ENCODE measurements at regions not wholly inside any gene's neighbourhood (a gene's known extent, or its start where the extent isn't known, plus 50 kb on each side); places are given as distances from the start of the nearest gene placed in this dataset.
"Not testable (repeated sequence)": the region's sequence is repeated elsewhere in the genome, so short reads cannot be mapped to it uniquely, and the experiment has no call there.

GRCh38 chr14:28120391-28120790, 646.2 kb upstream of the FOXG1 start:
- no peak overlapping the region for H3K4me3 ChIP-seq
- no peak overlapping the region for H3K27ac ChIP-seq

- no peak overlapping the region for H3K27ac ChIP-seq
- no peak overlapping the region for H3K4me3 ChIP-seq
These were observed 644.9 kb upstream of the FOXG1 start for GRCh38 chr14:28121512-28122297.

GRCh38 chr14:28130610-28131284, 635.8 kb upstream of the FOXG1 start:
- Histone ChIP-seq H3K4me3 (no peak overlapping the region), H3K27ac (no peak overlapping the region)

GRCh38 chr14:28138341-28138740, 628.2 kb upstream of the FOXG1 start:
- Histone ChIP-seq H3K27ac (no peak overlapping the region), H3K4me3 (no peak overlapping the region)

- H3K4me3 ChIP-seq = no peak overlapping the region
- no peak overlapping the region for H3K27ac ChIP-seq
These were observed 624.9 kb upstream of the FOXG1 start for GRCh38 chr14:28141662-28142061.

GRCh38 chr14:28142400-28143015, 624.1 kb upstream of the FOXG1 start:
- no peak overlapping the region for H3K27ac ChIP-seq
- no peak overlapping the region for H3K4me3 ChIP-seq

- Histone ChIP-seq H3K4me3 (no peak overlapping the region), H3K27ac (no peak overlapping the region)
These were observed 623.3 kb upstream of the FOXG1 start for GRCh38 chr14:28143316-28143715.

- Histone ChIP-seq H3K4me3 (no peak overlapping the region), H3K27ac (no peak overlapping the region)
These were observed 614.7 kb upstream of the FOXG1 start for GRCh38 chr14:28151926-28152325.

- no peak overlapping the region for H3K4me3 ChIP-seq
These were observed 614.0 kb upstream of the FOXG1 start for GRCh38 chr14:28152453-28153044.

GRCh38 chr14:28157289-28157869, 609.2 kb upstream of the FOXG1 start:
- no peak overlapping the region for H3K4me3 ChIP-seq
- no peak overlapping the region for H3K27ac ChIP-seq

More at GRCh38 chr14:28152453-28153044, 614.0 kb upstream of the FOXG1 start:
- H3K27ac ChIP-seq = no peak overlapping the region

- Histone ChIP-seq H3K4me3 (no peak overlapping the region), H3K27ac (no peak overlapping the region)
These were observed 608.4 kb upstream of the FOXG1 start for GRCh38 chr14:28157887-28158791.

- H3K27ac ChIP-seq = no peak overlapping the region
These were observed 605.5 kb upstream of the FOXG1 start for GRCh38 chr14:28161040-28161439.

GRCh38 chr14:28163233-28163632, 603.4 kb upstream of the FOXG1 start:
- H3K27ac ChIP-seq = no peak overlapping the region
- H3K4me3 ChIP-seq = no peak overlapping the region

More at GRCh38 chr14:28161040-28161439, 605.5 kb upstream of the FOXG1 start:
- H3K4me3 ChIP-seq = no peak overlapping the region

GRCh38 chr14:28163897-28164296, 602.7 kb upstream of the FOXG1 start:
- H3K27ac ChIP-seq = no peak overlapping the region
- no peak overlapping the region for H3K4me3 ChIP-seq

GRCh38 chr14:28187902-28188830, 578.4 kb upstream of the FOXG1 start:
- H3K4me3 ChIP-seq = peak overlapping the region in 1 of 7 experiments; percentile 15
- not testable (repeated sequence) for H3K27ac ChIP-seq

- H3K27ac ChIP-seq = no peak overlapping the region
- no peak overlapping the region for H3K4me3 ChIP-seq
These were observed 569.7 kb upstream of the FOXG1 start for GRCh38 chr14:28196878-28197277.

GRCh38 chr14:28220391-28220790, 546.2 kb upstream of the FOXG1 start:
- no peak overlapping the region for H3K27ac ChIP-seq

GRCh38 chr14:28240909-28241308, 525.7 kb upstream of the FOXG1 start:
- Histone ChIP-seq H3K4me3 (no peak overlapping the region), H3K27ac (no peak overlapping the region)

More at GRCh38 chr14:28220391-28220790, 546.2 kb upstream of the FOXG1 start:
- H3K4me3 ChIP-seq = no peak overlapping the region

Data from skin epidermis (tissue), 12 donors.